HG03025 (cell line): ENCODE measurements at regions not wholly inside any gene's neighbourhood (a gene's known extent, or its start where the extent isn't known, plus 50 kb on each side); places are given as distances from the start of the nearest gene placed in this dataset.

ENCODE experiments used
- ATAC-seq: cut with Tn5 transposase; IDR thresholded peaks from one replicate; pipeline ENCODE4 v1.9.1; 2021; ENCODE audit warnings: mild to moderate bottlenecking, moderate library complexity; ENCODE audit not compliant: unreplicated experiment, low FRiP score

GRCh38 chr11:128053981-128054931 lies 533.1 kb downstream of the ETS1 start:
- ATAC-seq: no peak

DNA sequence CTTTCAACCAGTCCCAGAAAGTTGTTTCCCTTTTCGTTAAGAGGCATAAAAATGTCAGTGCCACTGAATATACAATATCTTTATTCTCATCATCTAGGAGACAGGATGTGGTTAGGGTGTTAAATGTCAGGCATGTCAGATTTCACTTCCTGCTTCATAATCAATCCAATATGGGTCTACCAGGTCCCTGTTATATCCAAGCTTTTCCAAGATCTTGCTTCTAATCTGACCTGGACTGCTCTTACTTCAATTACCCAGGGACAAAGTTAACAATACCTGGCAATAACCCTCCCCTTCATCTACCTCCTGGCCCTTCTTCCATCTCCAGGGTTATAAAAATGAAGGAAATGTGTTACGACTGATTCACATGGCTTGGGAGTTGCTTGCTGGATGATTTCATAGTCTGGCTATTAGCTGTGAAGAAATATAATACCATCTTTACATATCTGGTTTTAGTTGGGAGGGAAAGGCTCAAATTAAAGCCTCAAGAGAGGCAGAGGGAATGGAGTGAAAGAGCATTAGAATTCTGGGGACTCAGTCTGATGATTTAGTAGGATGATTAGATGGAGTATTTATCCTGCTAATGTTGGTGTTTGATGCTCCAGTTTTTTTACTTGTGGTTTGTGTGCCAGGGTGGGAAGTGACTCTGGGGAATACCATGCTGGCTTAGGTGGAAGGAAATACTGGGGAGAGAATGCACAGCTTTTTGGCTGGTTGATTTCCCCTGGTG lies 534.3 kb downstream of the ETS1 start:
- ATAC-seq: no peak

DNA sequence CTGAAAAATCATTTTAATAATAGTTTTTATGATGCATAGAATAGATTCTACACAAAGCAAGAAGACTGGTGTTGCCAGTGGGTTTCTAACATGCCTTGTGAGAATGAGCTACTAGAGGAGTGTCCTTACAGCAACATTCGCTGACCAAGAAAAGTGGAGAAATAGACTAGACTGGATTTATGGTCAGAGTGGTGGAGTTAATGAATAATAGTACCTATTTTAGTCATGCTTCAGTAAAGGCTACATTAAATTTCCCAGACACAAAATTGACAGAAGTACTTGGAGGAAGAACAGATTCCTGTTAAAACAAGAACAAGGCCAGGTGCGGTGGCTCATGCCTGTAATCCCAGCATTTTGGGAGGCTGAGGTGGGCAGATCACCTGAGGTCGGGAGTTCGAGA lies 539.2 kb downstream of the ETS1 start:
- ATAC-seq: no peak

GRCh38 chr11:128047026-128047425 lies 540.3 kb downstream of the ETS1 start:
- ATAC-seq: no peak

DNA sequence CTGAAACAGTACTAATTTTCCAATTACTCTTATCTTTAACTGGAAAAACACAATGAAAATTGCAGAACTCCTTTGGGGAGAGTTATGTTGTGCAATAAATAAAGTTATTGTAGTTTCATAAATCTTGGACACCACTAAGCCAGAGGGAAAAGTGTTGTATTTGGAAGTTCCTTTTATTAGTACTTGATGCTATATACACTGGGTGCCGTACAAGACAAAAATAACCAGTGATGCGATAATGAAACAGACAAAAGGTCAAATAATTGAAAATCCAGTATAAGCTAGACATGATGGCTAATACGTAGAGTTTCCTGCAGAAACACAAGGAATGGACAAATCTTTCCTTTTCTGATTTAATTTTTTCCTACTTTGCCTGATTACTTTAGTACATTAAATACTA lies 541.1 kb downstream of the ETS1 start:
- ATAC-seq: no peak

DNA sequence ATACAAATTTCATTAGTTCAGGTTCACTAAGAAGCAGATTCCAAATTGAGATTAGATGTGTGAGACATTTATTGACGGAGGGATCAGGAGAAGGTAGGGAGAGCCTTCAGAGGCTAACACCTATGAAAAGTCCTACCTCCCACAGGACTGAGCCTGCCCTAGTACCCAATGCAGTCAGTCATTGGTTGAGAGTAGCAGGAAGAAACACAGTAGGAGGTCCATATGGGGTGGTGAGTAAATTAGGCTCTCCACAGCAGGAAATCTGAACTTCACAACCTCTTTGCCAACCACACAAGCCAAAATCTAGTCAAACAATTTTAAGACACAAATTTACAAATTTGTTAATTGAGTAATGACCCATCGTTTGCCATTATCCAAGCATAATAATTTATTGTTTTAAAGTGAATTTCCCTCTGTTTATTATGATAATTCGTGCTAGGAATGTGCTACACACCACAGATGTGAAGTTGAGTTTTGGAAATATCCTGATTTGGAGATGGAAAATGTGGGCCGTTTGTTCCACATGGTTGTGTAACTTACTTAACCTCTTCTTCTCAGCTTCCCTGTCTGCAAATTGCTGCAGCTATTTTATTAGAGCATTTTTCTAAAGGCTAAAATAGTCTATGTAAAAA lies 542.1 kb downstream of the ETS1 start:
- ATAC-seq: no peak

DNA sequence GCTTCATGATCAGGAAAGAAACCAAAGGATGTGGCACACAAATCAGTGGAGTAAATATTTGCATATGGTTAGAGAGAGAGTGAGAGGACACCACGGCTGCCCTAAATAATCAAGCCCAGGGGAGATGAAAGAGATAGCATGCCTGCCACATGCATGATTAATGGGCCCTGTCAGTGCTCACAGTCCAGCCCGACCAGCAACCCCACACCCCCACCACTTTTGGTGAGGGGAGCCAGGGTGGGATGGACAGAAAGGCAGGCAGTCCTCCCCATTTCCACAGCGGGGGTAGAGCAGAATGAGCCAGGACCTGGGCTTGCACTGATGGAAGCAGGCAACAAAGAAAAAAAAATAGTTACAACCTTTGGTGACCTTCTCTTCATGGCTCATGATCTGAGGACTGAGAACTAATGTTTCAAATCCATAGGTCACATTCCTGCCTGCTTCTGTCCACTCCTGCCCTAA lies 545.0 kb downstream of the ETS1 start:
- no peak for ATAC-seq

- ATAC-seq: no peak
Measured at GRCh38 chr11:128040603-128041002, 546.8 kb downstream of the ETS1 start.

- ATAC-seq: peak; percentile 74
Measured at GRCh38 chr11:128039140-128040021, 548.0 kb downstream of the ETS1 start.

- ATAC-seq: no peak
Measured at GRCh38 chr11:128036556-128037093, 550.7 kb downstream of the ETS1 start.

GRCh38 chr11:128036006-128036405 lies 551.4 kb downstream of the ETS1 start:
- ATAC-seq: no peak

GRCh38 chr11:128031538-128032134 lies 555.7 kb downstream of the ETS1 start:
- peak; percentile 66 for ATAC-seq

GRCh38 chr11:128029219-128029722 lies 558.1 kb downstream of the ETS1 start:
- no peak for ATAC-seq

DNA sequence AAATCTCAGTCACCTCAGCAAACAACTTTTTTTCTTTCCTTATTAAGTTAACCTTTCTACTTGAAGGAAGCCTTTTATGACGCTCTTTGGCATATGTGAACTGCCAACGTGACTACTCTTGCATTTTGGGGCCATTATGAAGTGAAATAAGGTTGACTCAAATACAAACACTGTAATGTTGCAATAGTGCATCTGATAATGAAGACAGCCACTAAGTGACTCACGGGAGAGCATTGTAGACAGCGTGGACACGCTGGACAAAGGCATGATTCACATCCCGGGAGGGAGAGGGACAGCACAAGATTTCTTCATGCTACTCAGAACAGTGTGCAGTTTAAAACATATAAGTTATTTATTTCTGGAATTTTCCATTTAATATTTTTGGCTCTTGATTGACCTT lies 560.8 kb downstream of the ETS1 start:
- ATAC-seq: no peak

DNA sequence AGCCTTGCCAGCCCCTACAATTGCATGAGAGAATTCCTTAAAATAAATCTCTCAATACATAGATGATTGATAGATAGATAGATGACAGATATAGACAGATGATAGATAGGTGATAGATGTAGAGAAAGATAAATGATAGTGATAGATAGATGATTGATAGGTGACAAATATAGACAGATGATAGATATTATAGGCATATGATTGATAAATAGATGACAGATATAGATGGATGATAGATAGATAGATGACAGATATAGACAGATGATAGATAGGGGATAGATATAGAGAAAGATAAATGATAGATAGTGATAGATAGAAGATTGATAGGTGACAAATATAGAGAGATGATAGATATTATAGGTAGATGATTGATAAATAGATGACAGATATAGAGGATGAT lies 564.6 kb downstream of the ETS1 start:
- ATAC-seq: no peak

- ATAC-seq: no peak
Measured at GRCh38 chr11:128022007-128022368, 565.4 kb downstream of the ETS1 start.

DNA sequence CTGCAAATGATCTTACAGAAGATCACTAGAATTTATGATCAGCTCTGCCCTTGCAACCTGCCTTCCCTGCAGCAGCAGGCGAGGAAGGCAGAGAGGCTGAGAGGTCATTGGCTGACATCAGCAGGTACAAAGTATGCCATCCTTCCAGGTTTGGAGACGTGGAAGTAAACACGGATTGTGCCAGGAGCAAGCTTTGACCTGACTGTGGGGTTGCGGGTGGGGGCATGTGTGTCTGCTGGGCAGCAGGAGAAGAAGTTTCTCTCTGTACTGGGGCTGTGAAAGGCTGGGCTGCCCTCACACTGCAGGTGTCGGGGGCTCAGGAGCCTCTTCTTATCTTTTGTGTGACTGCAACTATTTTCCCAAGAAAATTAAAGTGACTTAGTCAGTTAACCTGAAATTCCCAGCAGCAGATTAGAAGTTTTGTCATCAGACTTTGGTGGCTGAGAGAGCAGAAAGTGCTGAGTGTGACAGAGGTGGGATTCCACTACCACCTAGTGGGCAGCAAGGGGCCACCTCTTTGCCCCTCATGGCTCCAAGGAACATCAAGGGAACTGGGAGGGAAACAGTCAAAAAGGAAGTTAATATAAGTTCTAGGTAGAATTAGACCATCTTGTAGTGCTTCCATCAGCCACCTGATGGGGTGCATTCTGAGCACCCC lies 565.9 kb downstream of the ETS1 start:
- no peak for ATAC-seq

DNA sequence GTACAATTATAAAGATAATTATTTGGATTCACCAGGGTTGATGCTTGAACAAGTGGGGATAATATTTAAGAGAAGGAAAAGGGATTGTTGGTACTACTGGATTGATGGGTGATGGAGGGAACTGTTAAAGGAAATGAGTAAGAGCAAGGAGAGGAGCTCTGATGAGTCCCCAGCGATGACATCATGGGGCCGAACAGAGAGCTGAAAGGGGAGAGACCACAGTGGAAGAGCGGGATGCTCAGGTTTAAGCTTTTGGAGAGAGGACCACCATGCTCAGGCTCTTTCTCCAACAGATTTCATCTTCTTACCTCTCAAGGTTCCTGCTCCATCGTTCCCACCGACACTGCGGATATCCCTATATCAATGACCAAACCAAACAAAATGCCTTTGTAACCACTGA lies 568.7 kb downstream of the ETS1 start:
- ATAC-seq: no peak

- no peak for ATAC-seq
Measured at GRCh38 chr11:128005562-128005961, 581.8 kb downstream of the ETS1 start.
